AG04450 (cell line): ENCODE measurements at regions not wholly inside any gene's neighbourhood (a gene's known extent, or its start where the extent isn't known, plus 50 kb on each side); places are given as distances from the start of the nearest gene placed in this dataset.

ENCODE experiments used
- CTCF ChIA-PET: fragments of 300-600, 350-600 bp; formaldehyde crosslinking; extraction: SDS; loops from one replicate; lab custom pipeline; 2022; ENCODE audit warnings: antibody characterized with exemption, inconsistent platforms; lab: Charles Lee
- POLR2A ChIA-PET: fragments of 350-600 bp; formaldehyde crosslinking; extraction: SDS; loops from one replicate; lab custom pipeline; 2021; ENCODE audit warnings: antibody characterized with exemption, inconsistent platforms; lab: Yijun Ruan, JAX
- DNase-seq: peaks from one replicate; pipeline ENCODE4 v3.0.0-alpha.2; 2011; ENCODE audit warnings: low read depth, low spot score
- H3K27ac ChIP-seq: one replicate; pipeline ENCODE4 v1.5.1; 2012; ENCODE audit warnings: low read depth, low read length, control low read depth
- H3K27me3 ChIP-seq: one replicate; pipeline ENCODE4 v1.6.0; 2012; ENCODE audit warnings: low read length; ENCODE audit not compliant: control insufficient read depth, insufficient read depth
- H3K4me3 ChIP-seq: 2 replicates; pipeline ENCODE4 v1.5.1; 2011; ENCODE audit warnings: mild to moderate bottlenecking, low read depth, low read length, control low read depth
- H3K9me3 ChIP-seq: 2 replicates; pipeline ENCODE4 v1.5.1; 2012; ENCODE audit warnings: low read length; ENCODE audit not compliant: control insufficient read depth, insufficient read depth
- TF ChIP-seq, protein P1 (sequence below): IDR thresholded peaks from 2 replicates; pipeline ENCODE4 v1.5.1; 2011; ENCODE audit warnings: low read depth, low read length, control low read depth, inconsistent platforms

DNA sequence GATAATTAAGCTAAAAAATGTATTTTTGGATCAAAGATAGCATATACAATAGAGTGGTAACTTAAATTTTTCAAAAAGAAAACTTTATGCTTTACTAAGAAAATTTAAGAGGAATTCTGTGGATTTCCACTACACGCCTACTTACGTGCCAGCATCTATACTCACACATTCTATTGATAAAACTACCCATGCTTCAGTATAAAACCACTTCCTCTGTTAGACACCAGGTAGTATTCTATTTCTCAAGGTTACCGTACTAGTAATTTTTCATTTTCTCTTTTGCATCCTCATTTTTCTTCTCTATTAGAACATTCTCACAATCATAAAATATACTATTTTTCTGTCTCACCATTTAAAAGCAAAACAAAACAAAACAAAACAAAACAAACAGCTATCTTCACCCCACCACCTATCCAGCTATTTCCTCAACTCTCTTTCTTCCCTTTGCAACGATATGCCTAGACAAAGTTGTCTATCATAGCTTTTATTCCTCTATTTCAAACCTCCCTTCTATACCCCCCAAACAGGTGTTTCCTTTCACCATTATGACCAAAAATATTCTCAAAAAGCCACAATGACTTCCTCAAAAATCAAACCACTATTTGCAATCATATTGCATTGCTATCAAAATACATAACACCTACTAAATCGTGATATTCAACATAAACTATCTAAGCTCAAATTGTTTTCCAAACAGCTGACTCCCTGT, 1652.0 kb downstream of the MRPL39 start:
- ChIA-PET POLR2A (no interaction called here), CTCF (no interaction called here)
- TF ChIP-seq, protein P1, sequence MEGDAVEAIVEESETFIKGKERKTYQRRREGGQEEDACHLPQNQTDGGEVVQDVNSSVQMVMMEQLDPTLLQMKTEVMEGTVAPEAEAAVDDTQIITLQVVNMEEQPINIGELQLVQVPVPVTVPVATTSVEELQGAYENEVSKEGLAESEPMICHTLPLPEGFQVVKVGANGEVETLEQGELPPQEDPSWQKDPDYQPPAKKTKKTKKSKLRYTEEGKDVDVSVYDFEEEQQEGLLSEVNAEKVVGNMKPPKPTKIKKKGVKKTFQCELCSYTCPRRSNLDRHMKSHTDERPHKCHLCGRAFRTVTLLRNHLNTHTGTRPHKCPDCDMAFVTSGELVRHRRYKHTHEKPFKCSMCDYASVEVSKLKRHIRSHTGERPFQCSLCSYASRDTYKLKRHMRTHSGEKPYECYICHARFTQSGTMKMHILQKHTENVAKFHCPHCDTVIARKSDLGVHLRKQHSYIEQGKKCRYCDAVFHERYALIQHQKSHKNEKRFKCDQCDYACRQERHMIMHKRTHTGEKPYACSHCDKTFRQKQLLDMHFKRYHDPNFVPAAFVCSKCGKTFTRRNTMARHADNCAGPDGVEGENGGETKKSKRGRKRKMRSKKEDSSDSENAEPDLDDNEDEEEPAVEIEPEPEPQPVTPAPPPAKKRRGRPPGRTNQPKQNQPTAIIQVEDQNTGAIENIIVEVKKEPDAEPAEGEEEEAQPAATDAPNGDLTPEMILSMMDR, result no peak
- no peaks in the 10 kb centered on the region for H3K27me3 ChIP-seq
- no peak for DNase-seq
- H3K9me3 ChIP-seq, result no peaks in the 10 kb centered on the region
- H3K4me3 ChIP-seq, result no peak overlapping the region
- H3K27ac ChIP-seq, result no peak overlapping the region

DNA sequence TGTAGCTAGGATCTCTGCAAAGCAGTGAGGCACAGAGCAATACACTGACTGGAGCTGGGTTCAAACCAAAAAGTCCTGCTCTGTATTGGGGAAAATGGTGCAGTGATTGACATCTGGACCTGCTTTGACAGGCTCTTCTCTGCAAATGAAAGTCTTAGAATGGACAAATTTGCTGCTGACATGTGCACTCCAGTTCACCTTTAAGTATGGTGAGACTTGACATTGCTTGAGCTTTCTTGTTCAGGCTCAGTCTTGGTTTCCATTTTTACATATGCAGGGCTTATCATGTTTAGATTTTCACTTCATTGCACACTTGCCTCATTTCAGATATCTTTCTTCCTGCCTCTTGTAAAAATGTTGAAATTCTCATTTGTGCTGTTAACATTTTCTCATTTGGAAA, 1655.0 kb downstream of the MRPL39 start:
- Histone ChIP-seq H3K4me3 (no peak overlapping the region), H3K27me3 (no peaks in the 10 kb centered on the region), H3K27ac (no peak overlapping the region), H3K9me3 (no peaks in the 10 kb centered on the region; the same call in 1 of the 2 replicates)
- POLR2A ChIA-PET, result no interaction called here
- TF ChIP-seq, protein P1, result no peak
- CTCF ChIA-PET, result interaction anchor here (1.5 kb wide), 1 partner anchor 17 kb away, joined by 6 read pairs; no protein-coding TSS in a partner anchor
- no peak for DNase-seq

DNA sequence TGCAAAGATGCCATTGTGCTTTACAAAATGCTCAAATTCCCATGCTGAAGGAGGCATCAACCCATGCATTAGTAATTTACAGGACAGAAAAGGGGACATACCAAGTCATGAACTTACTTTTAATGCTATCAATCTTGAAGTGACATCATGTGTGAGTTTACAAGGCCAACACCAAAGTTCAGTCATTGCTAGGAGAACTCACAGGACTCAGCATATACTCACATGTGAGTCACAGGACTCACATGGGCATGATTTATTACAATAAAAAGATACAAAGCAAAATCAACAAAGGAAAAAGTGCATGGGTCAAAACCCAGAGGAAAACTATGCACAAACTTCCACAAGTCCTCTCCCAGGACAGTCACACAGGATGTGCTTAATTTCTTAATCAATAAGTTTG, 1656.0 kb downstream of the MRPL39 start:
- DNase-seq, result peak; percentile 7
- H3K9me3 ChIP-seq, result no peaks in the 10 kb centered on the region; the same call in 1 of the 2 replicates
- ChIA-PET POLR2A (no interaction called here), CTCF (no interaction called here)
- TF ChIP-seq, protein P1, result no peak
- H3K4me3 ChIP-seq, result no peak overlapping the region
- no peaks in the 10 kb centered on the region for H3K27me3 ChIP-seq
- no peak overlapping the region for H3K27ac ChIP-seq

DNA sequence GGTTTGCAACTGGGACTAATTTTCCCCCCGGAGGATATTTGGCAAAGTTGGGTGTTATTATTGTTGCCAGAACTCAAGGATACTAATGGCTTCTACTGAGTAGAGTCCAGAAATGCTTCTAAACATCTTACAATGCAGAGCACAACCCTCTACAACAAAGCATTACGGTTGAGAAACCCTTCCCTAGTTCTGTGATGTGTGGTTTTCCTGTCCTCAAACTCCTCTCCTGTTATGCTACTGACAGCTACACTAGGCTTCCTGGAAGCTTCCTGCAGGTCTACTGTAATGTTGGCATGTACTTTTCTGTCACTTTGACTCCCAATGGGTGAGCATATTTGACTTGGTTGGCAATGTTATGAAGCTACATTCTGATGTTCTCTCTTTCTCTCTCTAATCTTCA, 1656.9 kb downstream of the MRPL39 start:
- no peak overlapping the region for H3K27ac ChIP-seq
- H3K27me3 ChIP-seq, result no peaks in the 10 kb centered on the region
- no peak overlapping the region for H3K4me3 ChIP-seq
- POLR2A ChIA-PET, result no interaction called here
- TF ChIP-seq, protein P1, result no peak
- H3K9me3 ChIP-seq, result no peaks in the 10 kb centered on the region; the same call in 1 of the 2 replicates
- CTCF ChIA-PET, result no interaction called here
- no peak for DNase-seq

DNA sequence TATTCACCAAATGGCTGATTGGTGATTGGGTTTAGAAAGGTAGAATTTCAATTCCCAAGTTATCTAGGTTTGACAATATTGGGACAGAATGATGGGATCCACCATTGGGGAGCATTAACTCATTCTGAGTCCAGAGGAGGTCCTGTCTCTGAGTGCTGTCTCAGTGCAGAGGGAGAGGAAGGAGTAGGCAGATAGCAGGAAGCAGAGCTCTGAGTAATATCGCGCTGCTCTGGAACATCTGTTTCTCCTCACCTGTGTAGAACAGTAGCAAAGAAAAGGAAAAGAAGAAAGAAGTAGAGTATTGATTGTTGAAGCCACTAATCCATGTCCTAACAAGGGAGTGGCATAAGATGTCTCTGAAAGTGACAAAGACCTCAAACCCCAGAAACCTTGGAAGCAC, 1657.8 kb downstream of the MRPL39 start:
- H3K9me3 ChIP-seq, result no peaks in the 10 kb centered on the region; the same call in 1 of the 2 replicates
- ChIA-PET POLR2A (no interaction called here), CTCF (interaction anchor here (0.7 kb wide), 1 partner anchor 252 kb away, joined by 4 read pairs; no protein-coding TSS in a partner anchor)
- TF ChIP-seq, protein P1, result no peak
- H3K27me3 ChIP-seq, result no peaks in the 10 kb centered on the region
- no peak overlapping the region for H3K4me3 ChIP-seq
- DNase-seq, result no peak
- no peak overlapping the region for H3K27ac ChIP-seq
